ENCODE measurements at regions not wholly inside any gene's neighbourhood (a gene's known extent, or its start where the extent isn't known, plus 50 kb on each side); places are given as distances from the start of the nearest gene placed in this dataset.
"Not testable (repeated sequence)": the region's sequence is repeated elsewhere in the genome, so short reads cannot be mapped to it uniquely, and the experiment has no call there.

- no peaks in the 10 kb centered on the region for H3K27me3 Mint-ChIP-seq
- H3K4me3 Mint-ChIP-seq: no peak overlapping the region
- no peak for DNase-seq
- H3K27ac Mint-ChIP-seq: no peak overlapping the region
- H3K36me3 Mint-ChIP-seq: no peaks in the 10 kb centered on the region
- H3K4me1 Mint-ChIP-seq: no peaks in the 10 kb centered on the region
- H3K9me3 Mint-ChIP-seq: no peaks in the 10 kb centered on the region
Observed at GRCh38 chr7:98740643-98741042, 123.6 kb downstream of the NPTX2 start.

GRCh38 chr7:98745722-98746318 lies 124.0 kb downstream of the TMEM130 start:
- peak; percentile 68 for DNase-seq
- peaks cover 16% of the 10 kb centered on the region for H3K27me3 Mint-ChIP-seq
- no peak overlapping the region for H3K27ac Mint-ChIP-seq
- no peaks in the 10 kb centered on the region for H3K9me3 Mint-ChIP-seq
- H3K4me1 Mint-ChIP-seq: no peaks in the 10 kb centered on the region
- H3K4me3 Mint-ChIP-seq: no peak overlapping the region
- H3K36me3 Mint-ChIP-seq: no peaks in the 10 kb centered on the region

GRCh38 chr7:98748090-98748489 lies 121.7 kb downstream of the TMEM130 start:
- Mint-ChIP-seq H3K4me1 (no peaks in the 10 kb centered on the region), H3K9me3 (no peaks in the 10 kb centered on the region), H3K27ac (no peak overlapping the region), H3K36me3 (no peaks in the 10 kb centered on the region), H3K4me3 (no peak overlapping the region), H3K27me3 (peaks cover 16% of the 10 kb centered on the region)
- DNase-seq: no peak

- no peak for DNase-seq
- no peaks in the 10 kb centered on the region for H3K36me3 Mint-ChIP-seq
- H3K4me1 Mint-ChIP-seq: no peaks in the 10 kb centered on the region
- no peak overlapping the region for H3K4me3 Mint-ChIP-seq
- no peak overlapping the region for H3K27ac Mint-ChIP-seq
- peaks cover 4% of the 10 kb centered on the region for H3K27me3 Mint-ChIP-seq
- peaks cover under 1% of the 10 kb centered on the region for H3K9me3 Mint-ChIP-seq
Observed at GRCh38 chr7:98753176-98753575, 116.6 kb downstream of the TMEM130 start.

- Mint-ChIP-seq H3K4me3 (no peak overlapping the region), H3K27ac (no peak overlapping the region), H3K36me3 (no peaks in the 10 kb centered on the region), H3K27me3 (peaks cover under 1% of the 10 kb centered on the region), H3K4me1 (no peaks in the 10 kb centered on the region), H3K9me3 (peaks cover 2% of the 10 kb centered on the region)
- no peak for DNase-seq
Observed at GRCh38 chr7:98753989-98754479, 115.8 kb downstream of the TMEM130 start.

GRCh38 chr7:98755138-98755898 lies 114.5 kb downstream of the TMEM130 start:
- Mint-ChIP-seq H3K27me3 (peaks cover 8% of the 10 kb centered on the region), H3K27ac (no peak overlapping the region), H3K4me3 (no peak overlapping the region), H3K4me1 (no peaks in the 10 kb centered on the region), H3K9me3 (peaks cover 2% of the 10 kb centered on the region), H3K36me3 (no peaks in the 10 kb centered on the region)
- DNase-seq: no peak

- no peak overlapping the region for H3K4me3 Mint-ChIP-seq
- H3K36me3 Mint-ChIP-seq: no peaks in the 10 kb centered on the region
- peaks cover 21% of the 10 kb centered on the region for H3K27me3 Mint-ChIP-seq
- DNase-seq: no peak
- H3K9me3 Mint-ChIP-seq: peaks cover 2% of the 10 kb centered on the region
- H3K27ac Mint-ChIP-seq: no peak overlapping the region
- no peaks in the 10 kb centered on the region for H3K4me1 Mint-ChIP-seq
Observed at GRCh38 chr7:98758157-98758556, 111.7 kb downstream of the TMEM130 start.

GRCh38 chr7:98760201-98760651 lies 109.6 kb downstream of the TMEM130 start:
- Mint-ChIP-seq H3K4me1 (no peaks in the 10 kb centered on the region), H3K4me3 (no peak overlapping the region), H3K9me3 (peaks cover 2% of the 10 kb centered on the region), H3K27ac (no peak overlapping the region), H3K36me3 (no peaks in the 10 kb centered on the region), H3K27me3 (peaks cover 21% of the 10 kb centered on the region)
- no peak for DNase-seq

GRCh38 chr7:98761225-98761624 lies 108.6 kb downstream of the TMEM130 start:
- no peak overlapping the region for H3K27ac Mint-ChIP-seq
- no peaks in the 10 kb centered on the region for H3K4me1 Mint-ChIP-seq
- H3K4me3 Mint-ChIP-seq: no peak overlapping the region
- no peaks in the 10 kb centered on the region for H3K36me3 Mint-ChIP-seq
- H3K9me3 Mint-ChIP-seq: peaks cover 2% of the 10 kb centered on the region
- peaks cover 21% of the 10 kb centered on the region for H3K27me3 Mint-ChIP-seq
- no peak for DNase-seq

- H3K9me3 Mint-ChIP-seq: peaks cover 2% of the 10 kb centered on the region
- peaks cover 25% of the 10 kb centered on the region for H3K27me3 Mint-ChIP-seq
- no peaks in the 10 kb centered on the region for H3K36me3 Mint-ChIP-seq
- H3K4me1 Mint-ChIP-seq: no peaks in the 10 kb centered on the region
- no peak overlapping the region for H3K27ac Mint-ChIP-seq
- H3K4me3 Mint-ChIP-seq: no peak overlapping the region
- no peak for DNase-seq
Observed at GRCh38 chr7:98762620-98763019, 107.2 kb downstream of the TMEM130 start.

- Mint-ChIP-seq H3K4me1 (no peaks in the 10 kb centered on the region), H3K9me3 (no peaks in the 10 kb centered on the region), H3K27ac (no peak overlapping the region), H3K36me3 (no peaks in the 10 kb centered on the region), H3K27me3 (peaks cover 25% of the 10 kb centered on the region), H3K4me3 (no peak overlapping the region)
- no peak for DNase-seq
Observed at GRCh38 chr7:98763441-98763840, 106.4 kb downstream of the TMEM130 start.

GRCh38 chr7:98764946-98765345 lies 104.9 kb downstream of the TMEM130 start:
- no peaks in the 10 kb centered on the region for H3K9me3 Mint-ChIP-seq
- no peaks in the 10 kb centered on the region for H3K4me1 Mint-ChIP-seq
- no peak for DNase-seq
- no peak overlapping the region for H3K27ac Mint-ChIP-seq
- H3K4me3 Mint-ChIP-seq: no peak overlapping the region
- no peaks in the 10 kb centered on the region for H3K36me3 Mint-ChIP-seq
- peaks cover 18% of the 10 kb centered on the region for H3K27me3 Mint-ChIP-seq

GRCh38 chr7:98770085-98770484 lies 99.7 kb downstream of the TMEM130 start:
- H3K9me3 Mint-ChIP-seq, H3K4me1 Mint-ChIP-seq, DNase-seq, H3K4me3 Mint-ChIP-seq, H3K27ac Mint-ChIP-seq, H3K36me3 Mint-ChIP-seq: not testable (repeated sequence)
- peaks cover 32% of the 10 kb centered on the region for H3K27me3 Mint-ChIP-seq

GRCh38 chr7:98771519-98771918 lies 98.3 kb downstream of the TMEM130 start:
- H3K36me3 Mint-ChIP-seq: no peaks in the 10 kb centered on the region
- H3K9me3 Mint-ChIP-seq: no peaks in the 10 kb centered on the region
- H3K4me1 Mint-ChIP-seq: peaks cover 4% of the 10 kb centered on the region
- no peak for DNase-seq
- H3K4me3 Mint-ChIP-seq: no peak overlapping the region
- no peak overlapping the region for H3K27ac Mint-ChIP-seq
- peaks cover 32% of the 10 kb centered on the region for H3K27me3 Mint-ChIP-seq

GRCh38 chr7:98771941-98772603 lies 97.7 kb downstream of the TMEM130 start:
- H3K4me1 Mint-ChIP-seq: peaks cover 4% of the 10 kb centered on the region
- H3K4me3 Mint-ChIP-seq: no peak overlapping the region
- H3K27me3 Mint-ChIP-seq: peaks cover 31% of the 10 kb centered on the region
- H3K36me3 Mint-ChIP-seq: no peaks in the 10 kb centered on the region
- DNase-seq: no peak
- no peaks in the 10 kb centered on the region for H3K9me3 Mint-ChIP-seq
- H3K27ac Mint-ChIP-seq: no peak overlapping the region

All from activated naive CD8-positive, alpha-beta T cell treated with anti-CD3 and anti-CD28 coated beads for 36 hours (primary cell).